ENCODE measurements at regions not wholly inside any gene's neighbourhood (a gene's known extent, or its start where the extent isn't known, plus 50 kb on each side); places are given as distances from the start of the nearest gene placed in this dataset.

GRCh38 chr6:115668211-115668610 is 392.5 kb downstream of the FRK start:
- TF ChIP-seq CTCF (IDR thresholded peaks at IDR 0.05), result no peak
- no peak for TF ChIP-seq TEAD4 (CRISPR knock-in tag; IDR thresholded peaks at IDR 0.05)
- no peak for TF ChIP-seq ETV6 (CRISPR knock-in tag; IDR thresholded peaks at IDR 0.05)
- TF ChIP-seq, protein P1, sequence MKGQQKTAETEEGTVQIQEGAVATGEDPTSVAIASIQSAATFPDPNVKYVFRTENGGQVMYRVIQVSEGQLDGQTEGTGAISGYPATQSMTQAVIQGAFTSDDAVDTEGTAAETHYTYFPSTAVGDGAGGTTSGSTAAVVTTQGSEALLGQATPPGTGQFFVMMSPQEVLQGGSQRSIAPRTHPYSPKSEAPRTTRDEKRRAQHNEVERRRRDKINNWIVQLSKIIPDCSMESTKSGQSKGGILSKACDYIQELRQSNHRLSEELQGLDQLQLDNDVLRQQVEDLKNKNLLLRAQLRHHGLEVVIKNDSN (CRISPR knock-in tag; IDR thresholded peaks at IDR 0.05), result no peak
- TF ChIP-seq NR3C1 (CRISPR knock-in tag; conservative IDR thresholded peaks at IDR 0.05; ENCODE audit: low read depth), result no peak
- TF ChIP-seq HMGXB4 (CRISPR knock-in tag; IDR thresholded peaks at IDR 0.05), result no peak
- no peak for TF ChIP-seq USF2 (CRISPR knock-in tag; IDR thresholded peaks at IDR 0.05)
- no peak for TF ChIP-seq FOXJ3 (CRISPR knock-in tag; IDR thresholded peaks at IDR 0.05; ENCODE audit: borderline replicate concordance)
- TF ChIP-seq ZNF423 (CRISPR knock-in tag; IDR thresholded peaks at IDR 0.05), result no peak
- no peak for TF ChIP-seq IRF1 (CRISPR knock-in tag; IDR thresholded peaks at IDR 0.05)
- no peak for TF ChIP-seq ZNF532 (CRISPR knock-in tag; IDR thresholded peaks at IDR 0.05; ENCODE audit: borderline replicate concordance)
